GM23248 (cell line): ENCODE measurements at regions not wholly inside any gene's neighbourhood (a gene's known extent, or its start where the extent isn't known, plus 50 kb on each side); places are given as distances from the start of the nearest gene placed in this dataset.

Experiments used
- DNase-seq: peaks from one replicate; pipeline ENCODE4 v3.0.0-alpha.2; 2015
- H2AFZ ChIP-seq: fragments of 200-600 bp; sonication (generic); 2 replicates; pipeline ENCODE4 v1.6.1; 2016; ENCODE audit warnings: antibody characterized with exemption
- H3F3A ChIP-seq: fragments of 200-600 bp; sonication (generic); 2 replicates; pipeline ENCODE4 v1.6.1; 2016; ENCODE audit warnings: mild to moderate bottlenecking, antibody characterized with exemption, mixed run types; ENCODE audit not compliant: insufficient read depth
- H3K27ac ChIP-seq: fragments of 200-600 bp; sonication (generic); 2 replicates; pipeline ENCODE4 v1.5.1; 2016; ENCODE audit warnings: mild to moderate bottlenecking
- H3K27me3 ChIP-seq: fragments of 200-600 bp; sonication (generic); replicated peaks from 2 replicates; pipeline ENCODE4 v1.6.1; 2016; ENCODE audit warnings: mild to moderate bottlenecking; ENCODE audit not compliant: insufficient read depth
- H3K36me3 ChIP-seq: fragments of 200-600 bp; sonication (generic); 2 replicates; pipeline ENCODE4 v1.6.1; 2016; ENCODE audit warnings: low read depth, mild to moderate bottlenecking
- H3K4me1 ChIP-seq: fragments of 200-600 bp; sonication (generic); 2 replicates; pipeline ENCODE4 v1.6.1; 2016; ENCODE audit warnings: mild to moderate bottlenecking; ENCODE audit not compliant: insufficient read depth
- H3K4me2 ChIP-seq: fragments of 200-600 bp; sonication (generic); one replicate; pipeline ENCODE4 v1.6.1; 2016; ENCODE audit warnings: mild to moderate bottlenecking; ENCODE audit not compliant: unreplicated experiment
- H3K4me3 ChIP-seq: fragments of 200-600 bp; sonication (generic); 2 replicates; pipeline ENCODE4 v1.5.1; 2016; ENCODE audit warnings: mild to moderate bottlenecking
- H3K79me2 ChIP-seq: fragments of 200-600 bp; sonication (generic); 2 replicates; pipeline ENCODE4 v1.6.1; 2016; ENCODE audit warnings: mild to moderate bottlenecking; ENCODE audit not compliant: insufficient read depth
- H3K9ac ChIP-seq: fragments of 200-600 bp; sonication (generic); 2 replicates; pipeline ENCODE4 v1.6.1; 2016; ENCODE audit warnings: mild to moderate bottlenecking
- H3K9me2 ChIP-seq: fragments of 200-600 bp; sonication (generic); 2 replicates; pipeline ENCODE4 v1.6.1; 2016; ENCODE audit warnings: mixed run types, mild to moderate bottlenecking, moderate library complexity; ENCODE audit not compliant: insufficient read depth
- H3K9me3 ChIP-seq: fragments of 200-600 bp; sonication (generic); one replicate; pipeline ENCODE4 v1.6.1; 2017; ENCODE audit warnings: low read depth
- H4K20me1 ChIP-seq: fragments of 200-600 bp; sonication (generic); 2 replicates; pipeline ENCODE4 v1.6.0; 2016; ENCODE audit not compliant: insufficient read depth
- EZH2 ChIP-seq: fragments of 200-600 bp; sonication (generic); IDR thresholded peaks from 2 replicates; pipeline ENCODE4 v1.6.1; 2018; ENCODE audit warnings: antibody characterized with exemption, mild to moderate bottlenecking; ENCODE audit not compliant: insufficient read depth, poor library complexity, severe bottlenecking
- EZH2phosphoT487 ChIP-seq: fragments of 200-600 bp; sonication (generic); IDR thresholded peaks from 2 replicates; pipeline ENCODE4 v1.6.1; 2018; ENCODE audit warnings: antibody characterized with exemption, moderate library complexity, mild to moderate bottlenecking, low read depth; ENCODE audit not compliant: insufficient read depth
- WGBS, 2 experiments: methylation state at CpG; one replicate each; pipeline ENCODE4 v1.1.6; 2015 to 2017; ENCODE audit warnings: low lambda C conversion rate in 2 of 2, low coverage in 1 of 2; ENCODE audit errors: missing lambda C conversion rate in 2 of 2; 5-methylcytosine and 5-hydroxymethylcytosine counted together
- in situ Hi-C: fragments of 300-500 bp; cut with MboI; formaldehyde crosslinking; loops from 2 replicates; pipeline ENCODE4 v1.15.0; 2020

GRCh38 chr1:218867066-218867465 lies 306.6 kb upstream of the LYPLAL1 start:
- DNase-seq: no peak
- no peaks in the 10 kb centered on the region for H3K36me3 ChIP-seq
- H3K4me3 ChIP-seq: no peak overlapping the region
- no peak overlapping the region for H3K4me2 ChIP-seq
- H2AFZ ChIP-seq: no peak overlapping the region
- 36 to 37% methylated on average over 3 of the region's 3 CpGs for WGBS, 2 experiments
- in situ Hi-C loops: no loop called here
- no peak overlapping the region for H3K27ac ChIP-seq
- no peak overlapping the region for H3K9ac ChIP-seq
- TF ChIP-seq EZH2phosphoT487 (no peak), EZH2 (no peak)
- H3F3A ChIP-seq: 0 out of 2 replicates have a peak, but pooled peaks cover 7% of the 10 kb centered on the region
- H3K27me3 ChIP-seq: no peaks in the 10 kb centered on the region
- no peaks in the 10 kb centered on the region for H3K79me2 ChIP-seq
- H3K4me1 ChIP-seq: no peaks in the 10 kb centered on the region
- H3K9me2 ChIP-seq: 0 out of 2 replicates have a peak, but pooled peaks cover 4% of the 10 kb centered on the region
- no peaks in the 10 kb centered on the region for H3K9me3 ChIP-seq
- no peaks in the 10 kb centered on the region for H4K20me1 ChIP-seq

GRCh38 chr1:218867941-218868626 lies 305.6 kb upstream of the LYPLAL1 start:
- Histone ChIP-seq H3K36me3 (no peaks in the 10 kb centered on the region), H3F3A (0 out of 2 replicates have a peak, but pooled peaks cover 7% of the 10 kb centered on the region), H3K4me2 (no peak overlapping the region), H3K9me3 (no peaks in the 10 kb centered on the region), H3K27me3 (no peaks in the 10 kb centered on the region), H3K9ac (no peak overlapping the region), H4K20me1 (no peaks in the 10 kb centered on the region), H3K27ac (no peak overlapping the region), H3K4me3 (no peak overlapping the region), H3K4me1 (no peaks in the 10 kb centered on the region), H2AFZ (no peak overlapping the region), H3K79me2 (no peaks in the 10 kb centered on the region), H3K9me2 (0 out of 2 replicates have a peak, but pooled peaks cover 4% of the 10 kb centered on the region)
- no peak for DNase-seq
- TF ChIP-seq EZH2phosphoT487 (no peak), EZH2 (no peak)
- 81 to 84% methylated on average over 3 of the region's 3 CpGs for WGBS, 2 experiments
- in situ Hi-C loops: no loop called here

GRCh38 chr1:218869276-218869675 lies 304.4 kb upstream of the LYPLAL1 start:
- Histone ChIP-seq H3K27me3 (no peaks in the 10 kb centered on the region), H3F3A (0 out of 2 replicates have a peak, but pooled peaks cover 7% of the 10 kb centered on the region), H3K9ac (no peak overlapping the region), H3K36me3 (no peaks in the 10 kb centered on the region), H3K27ac (no peak overlapping the region), H3K9me2 (0 out of 2 replicates have a peak, but pooled peaks cover 4% of the 10 kb centered on the region), H3K4me1 (no peaks in the 10 kb centered on the region), H4K20me1 (no peaks in the 10 kb centered on the region), H3K4me3 (no peak overlapping the region), H3K79me2 (no peaks in the 10 kb centered on the region), H2AFZ (no peak overlapping the region), H3K9me3 (no peaks in the 10 kb centered on the region), H3K4me2 (no peak overlapping the region)
- TF ChIP-seq EZH2: no peak
- no peak for TF ChIP-seq EZH2phosphoT487
- in situ Hi-C loops: no loop called here
- no peak for DNase-seq

GRCh38 chr1:218872026-218872425 lies 301.7 kb upstream of the LYPLAL1 start:
- no peak for DNase-seq
- Histone ChIP-seq H3K4me2 (no peak overlapping the region), H3K4me3 (no peak overlapping the region), H3K9ac (no peak overlapping the region), H3K27ac (no peak overlapping the region), H3K27me3 (no peaks in the 10 kb centered on the region), H2AFZ (no peak overlapping the region), H4K20me1 (no peaks in the 10 kb centered on the region), H3K4me1 (no peaks in the 10 kb centered on the region), H3K36me3 (no peaks in the 10 kb centered on the region), H3K79me2 (no peaks in the 10 kb centered on the region), H3K9me3 (no peaks in the 10 kb centered on the region), H3F3A (0 out of 2 replicates have a peak, but pooled peaks cover 7% of the 10 kb centered on the region), H3K9me2 (0 out of 2 replicates have a peak, but pooled peaks cover 4% of the 10 kb centered on the region)
- in situ Hi-C loops: no loop called here
- TF ChIP-seq EZH2: no peak
- no peak for TF ChIP-seq EZH2phosphoT487
- WGBS, 2 experiments: 65 to 69% methylated on average over 4 of the region's 4 CpGs
